HepG2 (cell line): ENCODE measurements at regions not wholly inside any gene's neighbourhood (a gene's known extent, or its start where the extent isn't known, plus 50 kb on each side); places are given as distances from the start of the nearest gene placed in this dataset.
A peak's percentile ranks its signal among the peaks of the same experiment; 100 is the strongest.
"Not testable (repeated sequence)": the region's sequence is repeated elsewhere in the genome, so short reads cannot be mapped to it uniquely, and the experiment has no call there.

Experiments used
- ATAC-seq: fragments of 200-7000 bp; cut with Tn5 transposase; 3 replicates; pipeline ENCODE4 v1.9.1; 2020; ENCODE audit warnings: mild to moderate bottlenecking, moderate library complexity
- BruUV-seq: library from RNA; stranded (reverse); fragments of 400-500 nt; replicated peaks from 2 replicates; lab custom pipeline; 2021; lab: Mats Ljungman, UMichigan
- CTCF ChIA-PET: fragments of 300-600 bp; formaldehyde crosslinking; extraction: SDS; loops from one replicate; lab custom pipeline; 2021; ENCODE audit warnings: low total read pairs, inconsistent platforms, low intra/inter-chr PET ratio; lab: Yijun Ruan, JAX
- POLR2A ChIA-PET: fragments of 350-600 bp; sonication (Branson Sonifier 250); formaldehyde crosslinking; loops from one replicate; lab custom pipeline; 2020; ENCODE audit warnings: antibody characterized with exemption, inconsistent platforms; lab: Yijun Ruan, JAX
- DNase-seq: peaks from one replicate; pipeline ENCODE4 v3.0.0-alpha.2; 2015; ENCODE audit warnings: low spot score
- FAIRE-seq: peaks from 3 replicates; lab custom pipeline; 2011; peaks lifted over from hg19 to GRCh38; lab: Jason Lieb, UNC
- H2AFZ ChIP-seq: one replicate; pipeline ENCODE4 v1.6.1; 2011; ENCODE audit warnings: low read length, inconsistent platforms
- H3K27ac ChIP-seq: fragments of 300-600 bp; 3 replicates; pipeline ENCODE4 v1.8.0; 2011; ENCODE audit warnings: mixed run types, mild to moderate bottlenecking, mixed read lengths, low read length, inconsistent platforms; ENCODE audit not compliant: insufficient read depth; ENCODE audit errors: extremely low read length
- H3K27me3 ChIP-seq, 2 experiments: fragments of 200-600 bp in 1 of 2; 2 replicates in 1 of 2; 3 replicates in 1 of 2; pipeline versions ENCODE4 v1.6.0 to v1.8.0; 2011; ENCODE audit warnings: low read length in 2 of 2, mild to moderate bottlenecking in 2 of 2, moderate library complexity in 2 of 2, inconsistent platforms in 1 of 2; ENCODE audit not compliant: insufficient read depth in 2 of 2, control insufficient read depth in 1 of 2
- H3K36me3 ChIP-seq, 2 experiments: fragments of 200-600 bp in 1 of 2; replicated peaks in 1 of 2; 2 replicates in 1 of 2; 3 replicates in 1 of 2; pipeline versions ENCODE4 v1.5.1 to v1.8.0; 2011; ENCODE audit warnings: low read length in 2 of 2, inconsistent platforms in 1 of 2; ENCODE audit not compliant: insufficient read depth in 2 of 2, control insufficient read depth in 1 of 2
- H3K4me1 ChIP-seq: 2 replicates; pipeline ENCODE4 v1.5.1; 2012; ENCODE audit warnings: low read length, inconsistent platforms; ENCODE audit not compliant: insufficient read depth
- H3K4me2 ChIP-seq: 2 replicates; pipeline ENCODE4 v1.6.0; 2011; ENCODE audit warnings: low read depth, low read length, inconsistent platforms
- H3K4me3 ChIP-seq, 3 experiments: fragments of 200-600 bp in 1 of 3; sonication (generic), shearing (Covaris generic) in 1 of 3; replicated peaks in 1 of 3; 2 replicates each; pipeline ENCODE4 v1.5.1; 2011 to 2016; ENCODE audit warnings: low read length in 3 of 3, inconsistent platforms in 2 of 3, low read depth in 2 of 3, mild to moderate bottlenecking in 2 of 3, control low read depth in 1 of 3, mixed read lengths in 1 of 3; ENCODE audit not compliant: insufficient read depth in 1 of 3
- H3K79me2 ChIP-seq: one replicate; pipeline ENCODE4 v1.6.1; 2011; ENCODE audit warnings: low read length, inconsistent platforms; ENCODE audit not compliant: insufficient read depth
- H3K9ac ChIP-seq: 2 replicates; pipeline ENCODE4 v1.6.0; 2011; ENCODE audit warnings: mild to moderate bottlenecking, low read depth, low read length, inconsistent platforms; ENCODE audit not compliant: insufficient read depth
- H3K9me3 ChIP-seq: 2 replicates; pipeline ENCODE4 v1.5.1; 2012; ENCODE audit warnings: mild to moderate bottlenecking, low read length
- H4K20me1 ChIP-seq: 2 replicates; pipeline ENCODE4 v1.6.0; 2011; ENCODE audit warnings: inconsistent platforms, mild to moderate bottlenecking, low read length, moderate library complexity; ENCODE audit not compliant: insufficient read depth
- CEBPB ChIP-seq: IDR thresholded peaks from 2 replicates; pipeline ENCODE4 v1.6.1; 2011; ENCODE audit warnings: low read depth, low read length, improper control_type of control experiment, borderline replicate concordance
- PRPF4 ChIP-seq: fragments of 200-400 bp; formaldehyde crosslinking; IDR thresholded peaks from 2 replicates; pipeline ENCODE4 v1.6.1; 2016; ENCODE audit warnings: low read length, low read depth; ENCODE audit not compliant: poor library complexity, severe bottlenecking
- SRF ChIP-seq: IDR thresholded peaks from 2 replicates; pipeline ENCODE4 v1.6.1; 2011; ENCODE audit warnings: mild to moderate bottlenecking, low read depth, low read length, moderate library complexity
- SRSF9 ChIP-seq: fragments of 200-400 bp; formaldehyde crosslinking; IDR thresholded peaks from 2 replicates; pipeline ENCODE4 v1.6.1; 2018; ENCODE audit warnings: borderline replicate concordance, mild to moderate bottlenecking, low read depth, low read length; ENCODE audit not compliant: insufficient read depth, poor library complexity, severe bottlenecking
- WGBS: methylation state at CpG from one replicate; pipeline ENCODE4 v1.1.6; 2017; ENCODE audit warnings: low lambda C conversion rate; 5-methylcytosine and 5-hydroxymethylcytosine counted together
- in situ Hi-C: cut with HindIII; loops from 2 replicates; pipeline ENCODE4 v1.10.0; 2017; ENCODE audit warnings: low pct_unique_long_range_greater_than_20kb; ENCODE audit not compliant: extremely low pct_ligation_motif_present
- intact Hi-C: fragments of 100-400 bp; cut with micrococcal nuclease; formaldehyde crosslinking; loops from one replicate; pipeline ENCODE4 v1.10.0; 2022; ENCODE audit not compliant: unreplicated experiment

GRCh38 chr12:86710109-86710508 lies 453.9 kb upstream of the MGAT4C start:
- Histone ChIP-seq H3K4me2 (no peak overlapping the region), H3K9ac (no peak overlapping the region), H3K4me1 (no peaks in the 10 kb centered on the region), H4K20me1 (no peaks in the 10 kb centered on the region), H3K4me3 (no peak overlapping the region), H3K27me3 (no peaks in the 10 kb centered on the region; a peak in 1 of 5 replicates), H3K9me3 (peaks cover 48% of the 10 kb centered on the region), H3K79me2 (no peaks in the 10 kb centered on the region), H3K36me3 (no peaks in the 10 kb centered on the region), H3K27ac (no peak overlapping the region), H2AFZ (no peak overlapping the region)
- POLR2A ChIA-PET, result no interaction called here
- in situ Hi-C loops (no loop called here), intact Hi-C loops (no loop called here)
- FAIRE-seq (no peak), ATAC-seq (no peak), DNase-seq (no peak)
- CTCF ChIA-PET, result no interaction called here
- TF ChIP-seq CEBPB, result peak; percentile 43; the same call in 1 of the 2 replicates
- TF ChIP-seq SRF, result no peak
- no peak for TF ChIP-seq SRSF9
- no peak for TF ChIP-seq PRPF4
- BruUV-seq, result no TSS peak

GRCh38 chr12:86709017-86709416 lies 452.8 kb upstream of the MGAT4C start:
- in situ Hi-C loops, H3K4me1 ChIP-seq, H3K79me2 ChIP-seq, CTCF ChIA-PET, DNase-seq, H3K9ac ChIP-seq, H3K4me3 ChIP-seq, H3K27me3 ChIP-seq, H4K20me1 ChIP-seq, H2AFZ ChIP-seq, POLR2A ChIA-PET, intact Hi-C loops, BruUV-seq, FAIRE-seq, H3K36me3 ChIP-seq, H3K27ac ChIP-seq, H3K4me2 ChIP-seq, ATAC-seq: not testable (repeated sequence)
- 4% methylated on average over 3 of the region's 3 CpGs for WGBS
- peaks cover 53% of the 10 kb centered on the region for H3K9me3 ChIP-seq
